Ascending aorta (tissue), 2 donors: ENCODE measurements at regions not wholly inside any gene's neighbourhood (a gene's known extent, or its start where the extent isn't known, plus 50 kb on each side); places are given as distances from the start of the nearest gene placed in this dataset.

Experiments
- DNase-seq, 2 donors: peaks; one replicate each; pipeline ENCODE4 v3.0.0-alpha.2; 2019; ENCODE audit warnings: low spot score in 2 of 2
- H3K27ac ChIP-seq, 2 donors: fragments of 200-600 bp; sonication (generic); one replicate each; pipeline ENCODE4 v1.5.1; 2016 to 2017; ENCODE audit warnings: mild to moderate bottlenecking in 1 of 2
- H3K27me3 ChIP-seq: fragments of 200-600 bp; sonication (generic); one replicate; pipeline ENCODE4 v1.5.1; 2017
- H3K36me3 ChIP-seq, 2 donors: fragments of 200-600 bp; sonication (generic); one replicate each; pipeline ENCODE4 v1.5.1; 2016
- H3K4me1 ChIP-seq, 2 donors: fragments of 200-600 bp; sonication (generic); one replicate each; pipeline ENCODE4 v1.5.1; 2016 to 2017; ENCODE audit warnings: mild to moderate bottlenecking in 1 of 2
- H3K4me3 ChIP-seq, 2 donors: fragments of 200-600 bp; sonication (generic); one replicate each; pipeline ENCODE4 v1.5.1; 2016 to 2017; ENCODE audit warnings: mild to moderate bottlenecking in 1 of 2
- H3K9me3 ChIP-seq, 2 donors: fragments of 200-600 bp; sonication (generic); one replicate each; pipeline ENCODE4 v1.5.1; 2016
- intact Hi-C: fragments of 100-400 bp; cut with DNase I; formaldehyde crosslinking; loops from one replicate; pipeline ENCODE4 v1.15.1; 2023
- TF ChIP-seq, protein P1 (sequence below), 3 experiments: fragments of 200-600 bp in 2 of 3; fragments of 450-650 bp in 1 of 3; sonication (generic) in 2 of 3; IDR thresholded peaks; one replicate each; pipeline ENCODE4 v1.5.1; 2016 to 2019; ENCODE audit warnings: antibody characterized with exemption in 3 of 3, mild to moderate bottlenecking in 1 of 3, moderate library complexity in 1 of 3

DNA sequence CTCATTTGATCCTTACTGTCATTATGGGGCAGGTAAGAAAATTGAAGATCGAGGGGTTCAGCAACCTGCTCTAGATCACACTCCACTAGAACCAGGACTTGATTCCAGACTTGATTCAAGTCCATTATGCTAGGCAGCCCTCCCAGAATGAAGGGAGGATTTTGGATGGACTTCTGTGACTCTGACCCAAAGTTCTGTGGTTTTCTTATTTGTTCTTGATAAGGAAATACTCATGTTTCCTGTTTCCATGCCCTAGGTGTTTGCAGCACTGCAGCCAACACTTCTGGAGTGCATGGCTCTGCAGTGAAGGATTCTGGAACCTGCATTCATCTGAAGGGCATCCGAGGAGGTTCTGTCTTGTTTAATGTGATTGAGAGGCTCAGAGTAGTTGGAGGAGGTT, 140.0 kb downstream of the FCRL5 start:
- DNase-seq = no peak
- intact Hi-C loops = no loop called here
- Histone ChIP-seq H3K4me3 (no peak overlapping the region), H3K27me3 (no peaks in the 10 kb centered on the region), H3K9me3 (no peaks in the 10 kb centered on the region), H3K27ac (no peak overlapping the region), H3K4me1 (no peaks in the 10 kb centered on the region), H3K36me3 (no peaks in the 10 kb centered on the region)
- TF ChIP-seq, protein P1, sequence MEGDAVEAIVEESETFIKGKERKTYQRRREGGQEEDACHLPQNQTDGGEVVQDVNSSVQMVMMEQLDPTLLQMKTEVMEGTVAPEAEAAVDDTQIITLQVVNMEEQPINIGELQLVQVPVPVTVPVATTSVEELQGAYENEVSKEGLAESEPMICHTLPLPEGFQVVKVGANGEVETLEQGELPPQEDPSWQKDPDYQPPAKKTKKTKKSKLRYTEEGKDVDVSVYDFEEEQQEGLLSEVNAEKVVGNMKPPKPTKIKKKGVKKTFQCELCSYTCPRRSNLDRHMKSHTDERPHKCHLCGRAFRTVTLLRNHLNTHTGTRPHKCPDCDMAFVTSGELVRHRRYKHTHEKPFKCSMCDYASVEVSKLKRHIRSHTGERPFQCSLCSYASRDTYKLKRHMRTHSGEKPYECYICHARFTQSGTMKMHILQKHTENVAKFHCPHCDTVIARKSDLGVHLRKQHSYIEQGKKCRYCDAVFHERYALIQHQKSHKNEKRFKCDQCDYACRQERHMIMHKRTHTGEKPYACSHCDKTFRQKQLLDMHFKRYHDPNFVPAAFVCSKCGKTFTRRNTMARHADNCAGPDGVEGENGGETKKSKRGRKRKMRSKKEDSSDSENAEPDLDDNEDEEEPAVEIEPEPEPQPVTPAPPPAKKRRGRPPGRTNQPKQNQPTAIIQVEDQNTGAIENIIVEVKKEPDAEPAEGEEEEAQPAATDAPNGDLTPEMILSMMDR (IDR thresholded peaks at IDR 0.05) = no peak

DNA sequence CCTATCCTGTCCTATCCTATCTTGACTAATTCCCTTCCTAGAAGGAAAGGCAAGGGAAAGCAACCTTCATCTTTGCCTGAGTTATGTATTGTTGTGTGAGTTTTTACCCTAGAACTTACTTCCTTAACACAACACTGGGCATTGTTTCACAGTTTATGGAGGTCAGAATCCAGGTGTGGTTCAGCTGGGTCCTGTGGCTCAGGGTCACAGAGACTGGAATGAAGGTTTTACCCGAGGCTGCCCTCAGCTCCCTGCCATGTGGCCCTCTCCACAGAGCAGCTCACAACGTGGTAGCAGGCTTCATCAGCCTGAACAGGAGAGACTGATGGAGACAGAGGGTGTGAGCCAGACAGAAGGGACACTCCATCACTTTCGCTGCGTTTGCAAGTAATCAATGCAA, 140.5 kb downstream of the FCRL5 start:
- Histone ChIP-seq H3K4me1 (no peaks in the 10 kb centered on the region), H3K36me3 (no peaks in the 10 kb centered on the region), H3K27me3 (no peaks in the 10 kb centered on the region), H3K9me3 (no peaks in the 10 kb centered on the region), H3K27ac (no peak overlapping the region), H3K4me3 (no peak overlapping the region)
- DNase-seq = no peak
- TF ChIP-seq, protein P1 (IDR thresholded peaks at IDR 0.05) = no peak
- intact Hi-C loops = no loop called here

DNA sequence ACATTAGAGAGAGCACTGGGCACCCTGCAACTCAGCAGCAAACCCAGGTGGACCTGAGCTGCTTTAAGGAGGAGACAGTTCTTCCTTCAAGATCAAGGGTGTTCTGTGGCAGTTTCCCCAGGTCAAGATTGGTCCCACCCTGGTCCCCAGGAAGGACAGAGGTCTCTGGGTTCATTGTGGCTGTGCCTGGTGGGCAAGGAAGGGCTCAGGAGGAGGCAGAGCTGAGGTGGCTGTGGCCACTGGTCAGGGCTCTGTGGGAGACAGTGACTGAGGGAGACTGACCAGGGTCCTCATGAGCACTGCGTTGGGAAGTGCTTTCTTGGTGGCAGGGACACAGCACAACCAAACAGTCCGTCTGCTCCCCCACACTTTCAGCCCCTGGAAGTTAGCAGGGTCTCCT, 141.3 kb downstream of the FCRL5 start:
- DNase-seq = no peak
- intact Hi-C loops = no loop called here
- no peaks in the 10 kb centered on the region for H3K9me3 ChIP-seq
- TF ChIP-seq, protein P1 (IDR thresholded peaks at IDR 0.05) = no peak
- H3K27me3 ChIP-seq = no peaks in the 10 kb centered on the region
- H3K36me3 ChIP-seq = no peaks in the 10 kb centered on the region
- no peak overlapping the region for H3K27ac ChIP-seq
- H3K4me1 ChIP-seq = no peaks in the 10 kb centered on the region
- no peak overlapping the region for H3K4me3 ChIP-seq

DNA sequence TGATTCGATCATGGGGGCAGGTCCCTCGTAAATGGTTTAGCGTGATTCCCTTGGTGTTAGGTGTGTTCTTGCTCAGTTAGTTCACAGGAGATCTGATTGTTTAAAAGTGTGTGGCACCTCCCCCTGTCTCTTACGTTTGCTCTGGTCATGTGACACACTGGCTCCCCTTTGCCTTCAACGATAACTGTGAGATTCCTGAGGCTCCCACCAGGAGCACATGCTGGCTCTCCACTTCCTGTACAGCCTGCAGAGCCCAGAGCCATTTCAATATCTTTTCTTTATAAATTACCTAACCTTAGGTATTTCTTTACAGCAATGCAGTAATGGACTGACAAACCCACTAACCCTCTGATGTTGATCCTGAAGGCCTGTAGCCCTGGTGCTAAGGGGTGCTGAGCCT, 141.9 kb downstream of the FCRL5 start:
- Histone ChIP-seq H3K27ac (no peak overlapping the region), H3K4me3 (no peak overlapping the region), H3K4me1 (no peaks in the 10 kb centered on the region), H3K9me3 (no peaks in the 10 kb centered on the region), H3K27me3 (no peaks in the 10 kb centered on the region), H3K36me3 (no peaks in the 10 kb centered on the region)
- DNase-seq = no peak
- TF ChIP-seq, protein P1 (IDR thresholded peaks at IDR 0.05) = no peak
- intact Hi-C loops = no loop called here

DNA sequence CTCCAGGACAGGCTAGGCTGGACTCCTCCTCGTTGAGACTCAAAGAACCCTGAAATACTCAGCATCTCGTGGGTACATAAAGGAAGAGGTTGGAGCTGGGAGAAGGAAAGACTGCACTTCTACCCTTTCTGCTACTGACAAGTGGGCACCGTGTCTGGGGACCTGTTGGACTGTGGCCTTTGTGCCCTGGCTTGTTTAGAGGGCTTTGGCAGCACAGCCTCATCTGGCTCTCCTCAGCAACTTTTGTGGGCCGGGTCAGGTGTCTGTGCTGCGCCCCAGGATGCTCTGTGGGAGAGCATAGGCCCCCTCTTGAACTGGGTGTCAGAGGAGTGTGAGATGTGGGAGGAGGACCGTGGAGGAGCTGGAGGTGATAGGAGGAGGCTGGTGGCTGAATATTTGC, 142.4 kb downstream of the FCRL5 start:
- DNase-seq = no peak
- Histone ChIP-seq H3K4me3 (no peak overlapping the region), H3K36me3 (no peaks in the 10 kb centered on the region), H3K27me3 (no peaks in the 10 kb centered on the region), H3K27ac (no peak overlapping the region), H3K9me3 (no peaks in the 10 kb centered on the region), H3K4me1 (no peaks in the 10 kb centered on the region)
- TF ChIP-seq, protein P1 (IDR thresholded peaks at IDR 0.05) = no peak
- intact Hi-C loops = no loop called here

DNA sequence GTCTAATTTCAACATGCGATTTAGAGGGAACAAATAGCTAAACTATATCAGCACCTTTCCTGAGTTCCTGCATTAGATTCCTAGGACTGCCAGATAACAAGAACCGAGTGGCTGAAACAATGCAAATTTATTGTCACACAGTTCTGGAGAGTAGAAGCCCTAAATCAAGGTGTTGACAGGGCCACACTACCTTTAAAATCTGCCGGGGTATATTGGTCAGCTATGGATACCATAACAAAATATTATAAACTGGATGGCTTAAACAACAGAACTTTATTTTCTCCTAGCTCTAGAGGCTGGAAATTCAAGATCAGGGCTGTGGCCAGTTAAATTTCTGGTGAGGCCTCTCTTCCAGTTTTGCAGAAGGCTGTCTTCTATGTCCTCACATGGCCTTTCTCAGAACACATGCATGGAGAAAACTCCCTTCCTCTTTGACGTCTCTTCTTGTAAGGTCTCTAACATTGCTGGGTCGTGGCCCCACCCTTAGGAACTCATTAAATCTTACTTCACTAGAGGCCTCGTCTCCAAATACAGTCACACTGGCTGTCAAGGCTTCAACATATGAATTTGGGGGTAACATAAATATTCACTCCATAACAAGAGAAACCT, 144.3 kb downstream of the FCRL5 start:
- DNase-seq = no peak
- H3K4me1 ChIP-seq = no peaks in the 10 kb centered on the region
- H3K27me3 ChIP-seq = no peaks in the 10 kb centered on the region
- no peak overlapping the region for H3K27ac ChIP-seq
- H3K9me3 ChIP-seq = no peaks in the 10 kb centered on the region
- H3K4me3 ChIP-seq = no peak overlapping the region
- TF ChIP-seq, protein P1 (IDR thresholded peaks at IDR 0.05) = no peak
- intact Hi-C loops = no loop called here
- H3K36me3 ChIP-seq = no peaks in the 10 kb centered on the region
